Liver (tissue), 8 donors: ENCODE measurements at regions not wholly inside any gene's neighbourhood (a gene's known extent, or its start where the extent isn't known, plus 50 kb on each side); places are given as distances from the start of the nearest gene placed in this dataset.

Experiments used
- DNase-seq: peaks from one replicate; pipeline ENCODE4 v3.0.0-alpha.2; 2017; ENCODE audit warnings: low spot score
- H3K27ac ChIP-seq, 2 donors: one replicate each; pipeline ENCODE4 v1.7.0; 2013; ENCODE audit warnings: inconsistent platforms in 2 of 2, low read length in 2 of 2, control low read depth in 1 of 2, low read depth in 1 of 2, mild to moderate bottlenecking in 1 of 2
- H3K27me3 ChIP-seq, 4 donors: one replicate each; pipeline versions ENCODE4 v1.6.1 to v1.7.0; 2013; ENCODE audit warnings: low read length in 3 of 4, inconsistent platforms in 1 of 4, mild to moderate bottlenecking in 1 of 4, moderate library complexity in 1 of 4; ENCODE audit not compliant: control insufficient read depth in 4 of 4, insufficient read depth in 4 of 4
- H3K36me3 ChIP-seq, 4 donors: one replicate each; pipeline versions ENCODE4 v1.6.1 to v1.7.0; 2013; ENCODE audit warnings: low read length in 3 of 4, mild to moderate bottlenecking in 3 of 4, low read depth in 1 of 4, moderate library complexity in 1 of 4; ENCODE audit not compliant: control insufficient read depth in 4 of 4, insufficient read depth in 3 of 4
- H3K4me1 ChIP-seq, 4 donors: one replicate each; pipeline versions ENCODE4 v1.6.1 to v1.7.0; 2013; ENCODE audit warnings: low read length in 3 of 4, mild to moderate bottlenecking in 3 of 4, moderate library complexity in 1 of 4; ENCODE audit not compliant: control insufficient read depth in 4 of 4, insufficient read depth in 4 of 4
- H3K4me3 ChIP-seq, 3 donors: one replicate each; pipeline versions ENCODE4 v1.6.1 to v1.7.0; 2013; ENCODE audit warnings: low read length in 3 of 3, control low read depth in 1 of 3, low read depth in 1 of 3, mild to moderate bottlenecking in 1 of 3
- H3K9ac ChIP-seq, 2 donors: one replicate each; pipeline ENCODE4 v1.7.0; 2013; ENCODE audit warnings: low read length in 2 of 2, mild to moderate bottlenecking in 2 of 2, moderate library complexity in 2 of 2, control low read depth in 1 of 2, low read depth in 1 of 2
- H3K9me3 ChIP-seq, 4 donors: one replicate each; pipeline versions ENCODE4 v1.6.1 to v1.7.0; 2013; ENCODE audit warnings: low read length in 3 of 4; ENCODE audit not compliant: control insufficient read depth in 4 of 4
- EGR1 ChIP-seq, 2 donors: IDR thresholded peaks; 2 replicates each; pipeline ENCODE4 v1.6.1; 2016 to 2018; ENCODE audit warnings: antibody characterized with exemption in 2 of 2, low read depth in 2 of 2
- FOXA1 ChIP-seq: IDR thresholded peaks from 2 replicates; pipeline ENCODE4 v1.6.1; 2016; ENCODE audit warnings: antibody characterized with exemption
- GABPA ChIP-seq, 2 donors: IDR thresholded peaks in 1 of 2; conservative IDR thresholded peaks in 1 of 2; 2 replicates each; pipeline ENCODE4 v1.6.1; 2016; ENCODE audit warnings: antibody characterized with exemption in 2 of 2, mild to moderate bottlenecking in 1 of 2, moderate library complexity in 1 of 2
- HNF4A ChIP-seq, 2 donors: conservative IDR thresholded peaks; 2 replicates each; pipeline ENCODE4 v1.6.1; 2016; ENCODE audit warnings: antibody characterized with exemption in 2 of 2, mild to moderate bottlenecking in 2 of 2
- HNF4G ChIP-seq: IDR thresholded peaks from 2 replicates; pipeline ENCODE4 v1.6.1; 2016; ENCODE audit warnings: antibody characterized with exemption
- JUND ChIP-seq, 2 donors: IDR thresholded peaks; 2 replicates each; pipeline ENCODE4 v1.6.1; 2016; ENCODE audit warnings: antibody characterized with exemption in 2 of 2
- NR2F2 ChIP-seq: IDR thresholded peaks from 2 replicates; pipeline ENCODE4 v1.6.1; 2016; ENCODE audit warnings: antibody characterized with exemption
- RAD21 ChIP-seq, 2 donors: IDR thresholded peaks; 2 replicates each; pipeline ENCODE4 v1.6.1; 2016; ENCODE audit warnings: antibody characterized with exemption in 2 of 2, mild to moderate bottlenecking in 2 of 2
- RXRA ChIP-seq, 2 donors: IDR thresholded peaks; 2 replicates each; pipeline ENCODE4 v1.6.1; 2017 to 2018; ENCODE audit warnings: antibody characterized with exemption in 2 of 2, mild to moderate bottlenecking in 1 of 2
- SP1 ChIP-seq: IDR thresholded peaks from 2 replicates; pipeline ENCODE4 v1.6.1; 2018; ENCODE audit warnings: antibody characterized with exemption, mild to moderate bottlenecking
- TAF1 ChIP-seq: conservative IDR thresholded peaks from 2 replicates; pipeline ENCODE4 v1.6.1; 2016; ENCODE audit warnings: antibody characterized with exemption, mild to moderate bottlenecking
- YY1 ChIP-seq: IDR thresholded peaks from 2 replicates; pipeline ENCODE4 v1.6.1; 2016; ENCODE audit warnings: antibody characterized with exemption, mild to moderate bottlenecking
- WGBS: extraction: QIAGEN DNeasy Blood & Tissue Kit; methylation state at CpG from one replicate; pipeline ENCODE4 v1.1.7; 2013; 5-methylcytosine and 5-hydroxymethylcytosine counted together
- TF ChIP-seq, protein P1 (sequence below): IDR thresholded peaks from 2 replicates; pipeline ENCODE4 v1.6.1; 2016; ENCODE audit warnings: antibody characterized with exemption
- TF ChIP-seq, protein P2 (sequence below): IDR thresholded peaks from 2 replicates; pipeline ENCODE4 v1.6.1; 2016; ENCODE audit warnings: antibody characterized with exemption
- TF ChIP-seq, protein P3 (sequence below): fragments of 150-350 bp; IDR thresholded peaks from 2 replicates; pipeline ENCODE4 v1.5.1; 2017; ENCODE audit warnings: improper control_type of control experiment, low read depth, low read length; ENCODE audit not compliant: missing input control
- TF ChIP-seq, protein P4 (sequence below): IDR thresholded peaks from 2 replicates; pipeline ENCODE4 v1.6.1; 2016; ENCODE audit warnings: antibody characterized with exemption
- TF ChIP-seq, protein P5 (sequence below): IDR thresholded peaks from 2 replicates; pipeline ENCODE4 v1.6.1; 2016; ENCODE audit warnings: antibody characterized with exemption, mild to moderate bottlenecking
- donor health status: healthy.
- donor health status: healthy.
- donor health status: healthy.
- donor health status: healthy.
- donor health status: healthy.

DNA sequence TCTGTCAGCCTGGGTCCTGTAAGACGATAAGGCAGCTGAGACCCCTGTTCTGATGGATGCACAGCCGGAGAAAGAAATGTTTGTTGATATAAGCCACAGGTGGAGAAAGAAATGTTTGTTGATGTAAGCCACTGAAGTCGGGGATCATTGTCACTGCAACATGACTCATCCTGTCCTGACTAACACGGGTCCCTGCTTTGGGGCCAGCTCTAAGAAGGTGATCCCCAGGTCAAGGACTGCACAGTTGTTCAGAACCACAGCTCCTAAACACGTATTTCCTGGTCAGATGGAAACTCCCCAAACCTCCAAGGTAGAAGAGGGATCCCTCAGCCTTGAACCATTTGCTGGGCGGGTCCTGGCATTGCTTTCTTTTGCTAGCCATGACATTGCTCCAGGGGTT lies 86.4 kb upstream of the IGSF21 start (continued):
- TF ChIP-seq SP1 (no peak), JUND (IDR thresholded peaks at IDR 0.05) (no peak), RAD21 (IDR thresholded peaks at IDR 0.05) (no peak)
- TF ChIP-seq, protein P1, sequence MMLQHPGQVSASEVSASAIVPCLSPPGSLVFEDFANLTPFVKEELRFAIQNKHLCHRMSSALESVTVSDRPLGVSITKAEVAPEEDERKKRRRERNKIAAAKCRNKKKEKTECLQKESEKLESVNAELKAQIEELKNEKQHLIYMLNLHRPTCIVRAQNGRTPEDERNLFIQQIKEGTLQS: no peak
- TF ChIP-seq, protein P2, sequence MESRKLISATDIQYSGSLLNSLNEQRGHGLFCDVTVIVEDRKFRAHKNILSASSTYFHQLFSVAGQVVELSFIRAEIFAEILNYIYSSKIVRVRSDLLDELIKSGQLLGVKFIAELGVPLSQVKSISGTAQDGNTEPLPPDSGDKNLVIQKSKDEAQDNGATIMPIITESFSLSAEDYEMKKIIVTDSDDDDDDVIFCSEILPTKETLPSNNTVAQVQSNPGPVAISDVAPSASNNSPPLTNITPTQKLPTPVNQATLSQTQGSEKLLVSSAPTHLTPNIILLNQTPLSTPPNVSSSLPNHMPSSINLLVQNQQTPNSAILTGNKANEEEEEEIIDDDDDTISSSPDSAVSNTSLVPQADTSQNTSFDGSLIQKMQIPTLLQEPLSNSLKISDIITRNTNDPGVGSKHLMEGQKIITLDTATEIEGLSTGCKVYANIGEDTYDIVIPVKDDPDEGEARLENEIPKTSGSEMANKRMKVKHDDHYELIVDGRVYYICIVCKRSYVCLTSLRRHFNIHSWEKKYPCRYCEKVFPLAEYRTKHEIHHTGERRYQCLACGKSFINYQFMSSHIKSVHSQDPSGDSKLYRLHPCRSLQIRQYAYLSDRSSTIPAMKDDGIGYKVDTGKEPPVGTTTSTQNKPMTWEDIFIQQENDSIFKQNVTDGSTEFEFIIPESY: no peak

DNA sequence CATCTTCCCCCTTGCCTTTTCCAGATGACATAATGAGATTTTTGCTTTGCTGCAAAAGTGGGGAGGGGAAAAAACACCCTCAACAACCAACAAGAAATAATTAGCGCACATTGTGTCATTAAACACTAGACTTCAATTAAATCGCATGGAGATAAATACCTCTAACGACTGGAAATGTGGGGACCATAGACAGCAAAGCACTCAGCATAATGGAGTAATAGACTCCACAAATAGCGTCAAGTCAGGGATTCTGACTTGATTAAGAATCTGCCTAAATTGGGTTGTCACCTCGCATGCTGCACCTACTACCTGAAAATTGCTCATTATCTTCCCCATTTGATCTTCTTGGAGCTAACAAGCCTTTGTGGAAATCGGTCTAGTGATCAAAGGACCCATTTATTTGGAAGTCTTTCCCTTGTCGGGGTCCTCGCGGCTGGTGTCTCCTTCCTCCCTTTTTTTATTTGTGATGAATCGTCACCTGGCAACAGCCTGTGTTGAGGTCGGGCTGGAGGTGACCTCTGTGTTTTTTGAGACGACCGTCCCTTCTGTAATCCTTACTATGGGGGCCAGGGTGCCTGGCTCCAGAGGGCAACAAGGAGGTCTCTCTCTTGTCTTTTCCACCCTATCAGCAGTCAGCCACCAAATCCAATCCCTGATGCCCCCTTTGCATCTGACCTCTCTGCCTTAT lies 75.3 kb upstream of the IGSF21 start:
- TF ChIP-seq RXRA (IDR thresholded peaks at IDR 0.05) (no peak), FOXA1 (no peak), HNF4G (no peak), EGR1 (IDR thresholded peaks at IDR 0.05; ENCODE audit: low read depth in 2 of 2) (no peak), GABPA (IDR thresholded peaks at IDR 0.05 in 1 of 2, conservative IDR thresholded peaks at IDR 0.05 in 1 of 2) (no peak), SP1 (no peak), YY1 (no peak), RAD21 (IDR thresholded peaks at IDR 0.05) (no peak), JUND (IDR thresholded peaks at IDR 0.05) (no peak), NR2F2 (no peak), HNF4A (conservative IDR thresholded peaks at IDR 0.05) (no peak), TAF1 (no peak)
- TF ChIP-seq, protein P3, sequence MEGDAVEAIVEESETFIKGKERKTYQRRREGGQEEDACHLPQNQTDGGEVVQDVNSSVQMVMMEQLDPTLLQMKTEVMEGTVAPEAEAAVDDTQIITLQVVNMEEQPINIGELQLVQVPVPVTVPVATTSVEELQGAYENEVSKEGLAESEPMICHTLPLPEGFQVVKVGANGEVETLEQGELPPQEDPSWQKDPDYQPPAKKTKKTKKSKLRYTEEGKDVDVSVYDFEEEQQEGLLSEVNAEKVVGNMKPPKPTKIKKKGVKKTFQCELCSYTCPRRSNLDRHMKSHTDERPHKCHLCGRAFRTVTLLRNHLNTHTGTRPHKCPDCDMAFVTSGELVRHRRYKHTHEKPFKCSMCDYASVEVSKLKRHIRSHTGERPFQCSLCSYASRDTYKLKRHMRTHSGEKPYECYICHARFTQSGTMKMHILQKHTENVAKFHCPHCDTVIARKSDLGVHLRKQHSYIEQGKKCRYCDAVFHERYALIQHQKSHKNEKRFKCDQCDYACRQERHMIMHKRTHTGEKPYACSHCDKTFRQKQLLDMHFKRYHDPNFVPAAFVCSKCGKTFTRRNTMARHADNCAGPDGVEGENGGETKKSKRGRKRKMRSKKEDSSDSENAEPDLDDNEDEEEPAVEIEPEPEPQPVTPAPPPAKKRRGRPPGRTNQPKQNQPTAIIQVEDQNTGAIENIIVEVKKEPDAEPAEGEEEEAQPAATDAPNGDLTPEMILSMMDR: no peak
- TF ChIP-seq, protein P4, sequence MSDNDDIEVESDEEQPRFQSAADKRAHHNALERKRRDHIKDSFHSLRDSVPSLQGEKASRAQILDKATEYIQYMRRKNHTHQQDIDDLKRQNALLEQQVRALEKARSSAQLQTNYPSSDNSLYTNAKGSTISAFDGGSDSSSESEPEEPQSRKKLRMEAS: no peak
- TF ChIP-seq, protein P2: no peak
- TF ChIP-seq, protein P5, sequence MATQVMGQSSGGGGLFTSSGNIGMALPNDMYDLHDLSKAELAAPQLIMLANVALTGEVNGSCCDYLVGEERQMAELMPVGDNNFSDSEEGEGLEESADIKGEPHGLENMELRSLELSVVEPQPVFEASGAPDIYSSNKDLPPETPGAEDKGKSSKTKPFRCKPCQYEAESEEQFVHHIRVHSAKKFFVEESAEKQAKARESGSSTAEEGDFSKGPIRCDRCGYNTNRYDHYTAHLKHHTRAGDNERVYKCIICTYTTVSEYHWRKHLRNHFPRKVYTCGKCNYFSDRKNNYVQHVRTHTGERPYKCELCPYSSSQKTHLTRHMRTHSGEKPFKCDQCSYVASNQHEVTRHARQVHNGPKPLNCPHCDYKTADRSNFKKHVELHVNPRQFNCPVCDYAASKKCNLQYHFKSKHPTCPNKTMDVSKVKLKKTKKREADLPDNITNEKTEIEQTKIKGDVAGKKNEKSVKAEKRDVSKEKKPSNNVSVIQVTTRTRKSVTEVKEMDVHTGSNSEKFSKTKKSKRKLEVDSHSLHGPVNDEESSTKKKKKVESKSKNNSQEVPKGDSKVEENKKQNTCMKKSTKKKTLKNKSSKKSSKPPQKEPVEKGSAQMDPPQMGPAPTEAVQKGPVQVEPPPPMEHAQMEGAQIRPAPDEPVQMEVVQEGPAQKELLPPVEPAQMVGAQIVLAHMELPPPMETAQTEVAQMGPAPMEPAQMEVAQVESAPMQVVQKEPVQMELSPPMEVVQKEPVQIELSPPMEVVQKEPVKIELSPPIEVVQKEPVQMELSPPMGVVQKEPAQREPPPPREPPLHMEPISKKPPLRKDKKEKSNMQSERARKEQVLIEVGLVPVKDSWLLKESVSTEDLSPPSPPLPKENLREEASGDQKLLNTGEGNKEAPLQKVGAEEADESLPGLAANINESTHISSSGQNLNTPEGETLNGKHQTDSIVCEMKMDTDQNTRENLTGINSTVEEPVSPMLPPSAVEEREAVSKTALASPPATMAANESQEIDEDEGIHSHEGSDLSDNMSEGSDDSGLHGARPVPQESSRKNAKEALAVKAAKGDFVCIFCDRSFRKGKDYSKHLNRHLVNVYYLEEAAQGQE: no peak
- TF ChIP-seq, protein P1: no peak
- H3K36me3 ChIP-seq: no peaks in the 10 kb centered on the region
- DNase-seq: no peak
- H3K27ac ChIP-seq: no peak overlapping the region
- 44% methylated on average over 13 of the region's 13 CpGs for WGBS
- H3K9me3 ChIP-seq: no peaks in the 10 kb centered on the region
- no peak overlapping the region for H3K9ac ChIP-seq
- H3K4me3 ChIP-seq: no peak overlapping the region
- H3K4me1 ChIP-seq: no peaks in the 10 kb centered on the region
- H3K27me3 ChIP-seq: peaks cover 0 to 19% (median 0%) of the 10 kb centered on the region in 4 donors
